ENCODE measurements at regions not wholly inside any gene's neighbourhood (a gene's known extent, or its start where the extent isn't known, plus 50 kb on each side); places are given as distances from the start of the nearest gene placed in this dataset.
A peak's percentile ranks its signal among the peaks of the same experiment; 100 is the strongest.

- TF ChIP-seq ZNF18 (tag by site-specific recombination; IDR thresholded peaks at IDR 0.05) (peak; percentile 81), ZBTB26 (tag by site-specific recombination; optimal IDR thresholded peaks at IDR 0.05) (peak; percentile 15), PRDM6 (tag by site-specific recombination; IDR thresholded peaks at IDR 0.05) (peak; percentile 93), SP7 (tag by site-specific recombination; IDR thresholded peaks at IDR 0.05) (peak; percentile 81), ZNF692 (tag by site-specific recombination; IDR thresholded peaks at IDR 0.05) (peak; percentile 57; the same call in 1 of the 2 replicates), ZBTB17 (tag by site-specific recombination; IDR thresholded peaks at IDR 0.05) (peak; percentile 64; the same call in 1 of the 2 replicates), ZNF302 (tag by site-specific recombination; IDR thresholded peaks at IDR 0.05; ENCODE audit: low read depth) (no peak), ZNF416 (tag by site-specific recombination; IDR thresholded peaks at IDR 0.05) (no peak), KLF17 (tag by site-specific recombination; IDR thresholded peaks at IDR 0.05) (peak; percentile 89), ZNF501 (tag by site-specific recombination; IDR thresholded peaks at IDR 0.05) (peak; percentile 57; the same call in 1 of the 2 replicates), ZNF140 (tag by site-specific recombination; IDR thresholded peaks at IDR 0.05) (no peak), ZBTB48 (tag by site-specific recombination; IDR thresholded peaks at IDR 0.05) (0 out of 2 replicates have a peak, but pooled peaks have one; percentile 12), YY2 (tag by site-specific recombination; IDR thresholded peaks at IDR 0.05) (no peak), GLIS1 (tag by site-specific recombination; IDR thresholded peaks at IDR 0.05) (peak; percentile 98), RBAK (tag by site-specific recombination; IDR thresholded peaks at IDR 0.05) (no peak), GLI2 (tag by site-specific recombination; IDR thresholded peaks at IDR 0.05; ENCODE audit: borderline replicate concordance, low read depth) (peak; percentile 32; the same call in 1 of the 2 replicates), KLF8 (tag by site-specific recombination; IDR thresholded peaks at IDR 0.05) (peak; percentile 57; the same call in 1 of the 2 replicates), SCRT1 (tag by site-specific recombination; IDR thresholded peaks at IDR 0.05; ENCODE audit: borderline replicate concordance) (peak; percentile 85), ZFP37 (tag by site-specific recombination; IDR thresholded peaks at IDR 0.05) (0 out of 2 replicates have a peak, but pooled peaks have one; percentile 50), ZNF362 (tag by site-specific recombination; IDR thresholded peaks at IDR 0.05) (peak; percentile 12; the same call in 1 of the 2 replicates), KLF10 (tag by site-specific recombination; IDR thresholded peaks at IDR 0.05) (peak; percentile 95), ZNF335 (tag by site-specific recombination; conservative IDR thresholded peaks at IDR 0.05) (no peak), PATZ1 (tag by site-specific recombination; IDR thresholded peaks at IDR 0.05) (peak; percentile 79), ZNF639 (tag by site-specific recombination; IDR thresholded peaks at IDR 0.05) (peak; percentile 68), WT1 (tag by site-specific recombination; IDR thresholded peaks at IDR 0.05) (peak; percentile 91), ZBTB8A (tag by site-specific recombination; IDR thresholded peaks at IDR 0.05) (peak; percentile 68), ZNF560 (tag by site-specific recombination; IDR thresholded peaks at IDR 0.05; ENCODE audit: borderline replicate concordance) (no peak)
Observed at GRCh38 chr3:195001961-195002861, 268.7 kb downstream of the XXYLT1 start (continued).
